Mammary epithelial cell (primary cell): ENCODE measurements at regions not wholly inside any gene's neighbourhood (a gene's known extent, or its start where the extent isn't known, plus 50 kb on each side); places are given as distances from the start of the nearest gene placed in this dataset.

ENCODE experiments used
- EZH2 ChIP-seq: IDR thresholded peaks from 2 replicates; pipeline ENCODE4 v1.6.1; 2012; ENCODE audit warnings: low read length, inconsistent platforms, borderline replicate concordance
- TF ChIP-seq, protein P1 (sequence below), 2 donors: IDR thresholded peaks in 1 of 2; conservative IDR thresholded peaks in 1 of 2; 2 replicates each; pipeline ENCODE4 v1.5.1; 2011 to 2012; ENCODE audit warnings: inconsistent platforms in 2 of 2, low read length in 2 of 2, mild to moderate bottlenecking in 2 of 2, control low read depth in 1 of 2, low read depth in 1 of 2; ENCODE audit not compliant: insufficient read depth in 1 of 2; ENCODE audit errors: extremely low read depth in 1 of 2

DNA sequence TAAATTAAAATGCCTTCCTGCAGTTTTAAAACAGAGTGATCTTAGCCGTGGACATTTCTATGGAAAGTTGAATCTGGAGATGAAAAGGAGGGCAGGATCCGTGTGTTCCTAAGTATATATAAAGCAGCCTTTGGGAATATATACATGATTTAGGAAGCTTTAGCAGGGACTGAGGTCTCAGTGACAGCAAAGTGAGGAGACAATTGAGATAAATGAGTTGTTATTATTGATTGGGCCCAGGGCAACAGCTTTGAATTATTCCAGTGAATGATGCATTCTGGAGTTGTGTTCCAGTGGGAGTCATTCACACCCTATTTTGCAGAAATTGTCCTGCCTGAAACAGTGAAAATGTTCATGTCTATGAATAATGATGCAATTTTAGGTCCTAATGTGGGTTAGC is 281.4 kb downstream of the BCHE start:
- TF ChIP-seq, protein P1, sequence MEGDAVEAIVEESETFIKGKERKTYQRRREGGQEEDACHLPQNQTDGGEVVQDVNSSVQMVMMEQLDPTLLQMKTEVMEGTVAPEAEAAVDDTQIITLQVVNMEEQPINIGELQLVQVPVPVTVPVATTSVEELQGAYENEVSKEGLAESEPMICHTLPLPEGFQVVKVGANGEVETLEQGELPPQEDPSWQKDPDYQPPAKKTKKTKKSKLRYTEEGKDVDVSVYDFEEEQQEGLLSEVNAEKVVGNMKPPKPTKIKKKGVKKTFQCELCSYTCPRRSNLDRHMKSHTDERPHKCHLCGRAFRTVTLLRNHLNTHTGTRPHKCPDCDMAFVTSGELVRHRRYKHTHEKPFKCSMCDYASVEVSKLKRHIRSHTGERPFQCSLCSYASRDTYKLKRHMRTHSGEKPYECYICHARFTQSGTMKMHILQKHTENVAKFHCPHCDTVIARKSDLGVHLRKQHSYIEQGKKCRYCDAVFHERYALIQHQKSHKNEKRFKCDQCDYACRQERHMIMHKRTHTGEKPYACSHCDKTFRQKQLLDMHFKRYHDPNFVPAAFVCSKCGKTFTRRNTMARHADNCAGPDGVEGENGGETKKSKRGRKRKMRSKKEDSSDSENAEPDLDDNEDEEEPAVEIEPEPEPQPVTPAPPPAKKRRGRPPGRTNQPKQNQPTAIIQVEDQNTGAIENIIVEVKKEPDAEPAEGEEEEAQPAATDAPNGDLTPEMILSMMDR (conservative IDR thresholded peaks at IDR 0.05 in 1 of 2, IDR thresholded peaks at IDR 0.05 in 1 of 2; ENCODE audit: extremely low read depth in 1 of 2, insufficient read depth in 1 of 2, low read depth in 1 of 2, low read length in 2 of 2) = no peak
- TF ChIP-seq EZH2 = no peak
